ENCODE measurements at regions not wholly inside any gene's neighbourhood (a gene's known extent, or its start where the extent isn't known, plus 50 kb on each side); places are given as distances from the start of the nearest gene placed in this dataset.
"Not testable (repeated sequence)": the region's sequence is repeated elsewhere in the genome, so short reads cannot be mapped to it uniquely, and the experiment has no call there.

- DNase-seq (ENCODE audit: low spot score): no peak
These were observed 903.2 kb downstream of the C4orf33 start for GRCh38 chr4:129999156-129999555.

- no peak for DNase-seq (ENCODE audit: low spot score)
These were observed 912.5 kb downstream of the C4orf33 start for GRCh38 chr4:130008461-130008860.

- DNase-seq (ENCODE audit: low spot score): not testable (repeated sequence)
These were observed 916.9 kb downstream of the C4orf33 start for GRCh38 chr4:130012806-130013205.

GRCh38 chr4:130021706-130022105, 925.8 kb downstream of the C4orf33 start:
- no peak for DNase-seq (ENCODE audit: low spot score)

- DNase-seq (ENCODE audit: low spot score): no peak
These were observed 927.1 kb downstream of the C4orf33 start for GRCh38 chr4:130023088-130023487.

- DNase-seq (ENCODE audit: low spot score): no peak
These were observed 929.7 kb downstream of the C4orf33 start for GRCh38 chr4:130025701-130026100.

GRCh38 chr4:130026185-130026584, 930.2 kb downstream of the C4orf33 start:
- no peak for DNase-seq (ENCODE audit: low spot score)

GRCh38 chr4:130027973-130028372, 932.0 kb downstream of the C4orf33 start:
- no peak for DNase-seq (ENCODE audit: low spot score)

GRCh38 chr4:130028552-130028951, 932.6 kb downstream of the C4orf33 start:
- DNase-seq (ENCODE audit: low spot score): no peak

- no peak for DNase-seq (ENCODE audit: low spot score)
These were observed 933.5 kb downstream of the C4orf33 start for GRCh38 chr4:130029442-130029841.

- DNase-seq (ENCODE audit: low spot score): no peak
These were observed 935.9 kb downstream of the C4orf33 start for GRCh38 chr4:130031858-130032257.

- not testable (repeated sequence) for DNase-seq (ENCODE audit: low spot score)
These were observed 937.7 kb downstream of the C4orf33 start for GRCh38 chr4:130033657-130034056.

- DNase-seq (ENCODE audit: low spot score): no peak
These were observed 938.9 kb downstream of the C4orf33 start for GRCh38 chr4:130034876-130035275.

GRCh38 chr4:130035391-130035790, 939.4 kb downstream of the C4orf33 start:
- no peak for DNase-seq (ENCODE audit: low spot score)

- not testable (repeated sequence) for DNase-seq (ENCODE audit: low spot score)
These were observed 941.9 kb downstream of the C4orf33 start for GRCh38 chr4:130037866-130038265.

- DNase-seq (ENCODE audit: low spot score): not testable (repeated sequence)
These were observed 942.6 kb downstream of the C4orf33 start for GRCh38 chr4:130038540-130038939.

GRCh38 chr4:130043732-130044160, 947.8 kb downstream of the C4orf33 start:
- no peak for DNase-seq (ENCODE audit: low spot score)

- no peak for DNase-seq (ENCODE audit: low spot score)
These were observed 949.0 kb downstream of the C4orf33 start for GRCh38 chr4:130044788-130045531.

- no peak for DNase-seq (ENCODE audit: low spot score)
These were observed 957.8 kb downstream of the C4orf33 start for GRCh38 chr4:130053723-130054122.

- no peak for DNase-seq (ENCODE audit: low spot score)
These were observed 959.0 kb downstream of the C4orf33 start for GRCh38 chr4:130054908-130055307.

- DNase-seq (ENCODE audit: low spot score): no peak
These were observed 960.3 kb downstream of the C4orf33 start for GRCh38 chr4:130056286-130056685.

GRCh38 chr4:130064471-130064870, 968.5 kb downstream of the C4orf33 start:
- no peak for DNase-seq (ENCODE audit: low spot score)

GRCh38 chr4:130067419-130067818, 971.5 kb downstream of the C4orf33 start:
- DNase-seq (ENCODE audit: low spot score): no peak

GRCh38 chr4:130068072-130068471, 972.1 kb downstream of the C4orf33 start:
- no peak for DNase-seq (ENCODE audit: low spot score)
